HepG2 (cell line): ENCODE measurements at regions not wholly inside any gene's neighbourhood (a gene's known extent, or its start where the extent isn't known, plus 50 kb on each side); places are given as distances from the start of the nearest gene placed in this dataset.

Source experiments
- ATAC-seq: fragments of 200-7000 bp; cut with Tn5 transposase; 3 replicates; pipeline ENCODE4 v1.9.1; 2020; ENCODE audit warnings: mild to moderate bottlenecking, moderate library complexity
- BruUV-seq: library from RNA; stranded (reverse); fragments of 400-500 nt; replicated peaks from 2 replicates; lab custom pipeline; 2021; lab: Mats Ljungman, UMichigan
- CTCF ChIA-PET: fragments of 300-600 bp; formaldehyde crosslinking; extraction: SDS; loops from one replicate; lab custom pipeline; 2021; ENCODE audit warnings: low total read pairs, inconsistent platforms, low intra/inter-chr PET ratio; lab: Yijun Ruan, JAX
- POLR2A ChIA-PET: fragments of 350-600 bp; sonication (Branson Sonifier 250); formaldehyde crosslinking; loops from one replicate; lab custom pipeline; 2020; ENCODE audit warnings: antibody characterized with exemption, inconsistent platforms; lab: Yijun Ruan, JAX
- DNase-seq: peaks from one replicate; pipeline ENCODE4 v3.0.0-alpha.2; 2015; ENCODE audit warnings: low spot score
- FAIRE-seq: peaks from 3 replicates; lab custom pipeline; 2011; peaks lifted over from hg19 to GRCh38; lab: Jason Lieb, UNC
- H2AFZ ChIP-seq: one replicate; pipeline ENCODE4 v1.6.1; 2011; ENCODE audit warnings: low read length, inconsistent platforms
- H3K27ac ChIP-seq: fragments of 300-600 bp; 3 replicates; pipeline ENCODE4 v1.8.0; 2011; ENCODE audit warnings: mixed run types, mild to moderate bottlenecking, mixed read lengths, low read length, inconsistent platforms; ENCODE audit not compliant: insufficient read depth; ENCODE audit errors: extremely low read length
- H3K27me3 ChIP-seq, 2 experiments: fragments of 200-600 bp in 1 of 2; 2 replicates in 1 of 2; 3 replicates in 1 of 2; pipeline versions ENCODE4 v1.6.0 to v1.8.0; 2011; ENCODE audit warnings: low read length in 2 of 2, mild to moderate bottlenecking in 2 of 2, moderate library complexity in 2 of 2, inconsistent platforms in 1 of 2; ENCODE audit not compliant: insufficient read depth in 2 of 2, control insufficient read depth in 1 of 2
- H3K36me3 ChIP-seq, 2 experiments: fragments of 200-600 bp in 1 of 2; replicated peaks in 1 of 2; 2 replicates in 1 of 2; 3 replicates in 1 of 2; pipeline versions ENCODE4 v1.5.1 to v1.8.0; 2011; ENCODE audit warnings: low read length in 2 of 2, inconsistent platforms in 1 of 2; ENCODE audit not compliant: insufficient read depth in 2 of 2, control insufficient read depth in 1 of 2
- H3K4me1 ChIP-seq: 2 replicates; pipeline ENCODE4 v1.5.1; 2012; ENCODE audit warnings: low read length, inconsistent platforms; ENCODE audit not compliant: insufficient read depth
- H3K4me2 ChIP-seq: 2 replicates; pipeline ENCODE4 v1.6.0; 2011; ENCODE audit warnings: low read depth, low read length, inconsistent platforms
- H3K4me3 ChIP-seq, 3 experiments: fragments of 200-600 bp in 1 of 3; sonication (generic), shearing (Covaris generic) in 1 of 3; replicated peaks in 1 of 3; 2 replicates each; pipeline ENCODE4 v1.5.1; 2011 to 2016; ENCODE audit warnings: low read length in 3 of 3, inconsistent platforms in 2 of 3, low read depth in 2 of 3, mild to moderate bottlenecking in 2 of 3, control low read depth in 1 of 3, mixed read lengths in 1 of 3; ENCODE audit not compliant: insufficient read depth in 1 of 3
- H3K79me2 ChIP-seq: one replicate; pipeline ENCODE4 v1.6.1; 2011; ENCODE audit warnings: low read length, inconsistent platforms; ENCODE audit not compliant: insufficient read depth
- H3K9ac ChIP-seq: 2 replicates; pipeline ENCODE4 v1.6.0; 2011; ENCODE audit warnings: mild to moderate bottlenecking, low read depth, low read length, inconsistent platforms; ENCODE audit not compliant: insufficient read depth
- H3K9me3 ChIP-seq: 2 replicates; pipeline ENCODE4 v1.5.1; 2012; ENCODE audit warnings: mild to moderate bottlenecking, low read length
- H4K20me1 ChIP-seq: 2 replicates; pipeline ENCODE4 v1.6.0; 2011; ENCODE audit warnings: inconsistent platforms, mild to moderate bottlenecking, low read length, moderate library complexity; ENCODE audit not compliant: insufficient read depth
- CHD2 ChIP-seq: IDR thresholded peaks from 2 replicates; pipeline ENCODE4 v1.6.1; 2011; ENCODE audit warnings: low read depth, low read length, improper control_type of control experiment
- FOXK1 ChIP-seq: sonication (generic); formaldehyde crosslinking; IDR thresholded peaks from 2 replicates; pipeline ENCODE4 v1.4.0; 2020; ENCODE audit warnings: low read depth, missing genetic modification reagents, borderline replicate concordance
- HOXA5 ChIP-seq: sonication (generic); formaldehyde crosslinking; IDR thresholded peaks from 2 replicates; pipeline ENCODE4 v1.4.0; 2020; ENCODE audit warnings: missing genetic modification reagents
- KDM4B ChIP-seq: sonication (generic); formaldehyde crosslinking; IDR thresholded peaks from 2 replicates; pipeline ENCODE4 v1.4.0; 2020; ENCODE audit warnings: missing genetic modification reagents
- MTA1 ChIP-seq: sonication (generic); formaldehyde crosslinking; IDR thresholded peaks from 2 replicates; pipeline ENCODE4 v1.4.0; 2020; ENCODE audit warnings: missing genetic modification reagents, mild to moderate bottlenecking, borderline replicate concordance
- MYNN ChIP-seq: sonication (generic); formaldehyde crosslinking; IDR thresholded peaks from 2 replicates; pipeline ENCODE4 v1.4.0; 2020; ENCODE audit warnings: mild to moderate bottlenecking, low read depth, missing genetic modification reagents
- PATZ1 ChIP-seq: sonication (generic); formaldehyde crosslinking; IDR thresholded peaks from 2 replicates; pipeline ENCODE4 v1.4.0; 2020; ENCODE audit warnings: missing genetic modification reagents
- RFXANK ChIP-seq: IDR thresholded peaks from 2 replicates; pipeline ENCODE4 v1.6.1; 2016
- SRSF9 ChIP-seq: fragments of 200-400 bp; formaldehyde crosslinking; IDR thresholded peaks from 2 replicates; pipeline ENCODE4 v1.6.1; 2018; ENCODE audit warnings: borderline replicate concordance, mild to moderate bottlenecking, low read depth, low read length; ENCODE audit not compliant: insufficient read depth, poor library complexity, severe bottlenecking
- TBP ChIP-seq: sonication (generic); formaldehyde crosslinking; IDR thresholded peaks from 2 replicates; pipeline ENCODE4 v1.5.0; 2020; ENCODE audit warnings: missing genetic modification reagents
- ZFYVE20 ChIP-seq: sonication (generic); formaldehyde crosslinking; IDR thresholded peaks from 2 replicates; pipeline ENCODE4 v1.8.0; 2023; ENCODE audit warnings: low read depth, mild to moderate bottlenecking, moderate library complexity, missing genetic modification reagents, borderline replicate concordance
- ZNF331 ChIP-seq: sonication (generic); formaldehyde crosslinking; IDR thresholded peaks from 2 replicates; pipeline ENCODE4 v1.4.0; 2020; ENCODE audit warnings: missing genetic modification reagents
- ZNF747 ChIP-seq: sonication (generic); formaldehyde crosslinking; IDR thresholded peaks from 2 replicates; pipeline ENCODE4 v1.8.1; 2023; ENCODE audit warnings: missing genetic modification reagents, mild to moderate bottlenecking, borderline replicate concordance
- ZNF749 ChIP-seq: sonication (generic); formaldehyde crosslinking; IDR thresholded peaks from 2 replicates; pipeline ENCODE4 v1.8.0; 2022; ENCODE audit warnings: mild to moderate bottlenecking, missing genetic modification reagents, moderate library complexity, borderline replicate concordance
- WGBS: methylation state at CpG from one replicate; pipeline ENCODE4 v1.1.6; 2017; ENCODE audit warnings: low lambda C conversion rate; 5-methylcytosine and 5-hydroxymethylcytosine counted together
- in situ Hi-C: cut with HindIII; loops from 2 replicates; pipeline ENCODE4 v1.10.0; 2017; ENCODE audit warnings: low pct_unique_long_range_greater_than_20kb; ENCODE audit not compliant: extremely low pct_ligation_motif_present
- intact Hi-C: fragments of 100-400 bp; cut with micrococcal nuclease; formaldehyde crosslinking; loops from one replicate; pipeline ENCODE4 v1.10.0; 2022; ENCODE audit not compliant: unreplicated experiment
- TF ChIP-seq, protein P1 (sequence below): IDR thresholded peaks from 2 replicates; pipeline ENCODE4 v1.6.1; 2012; ENCODE audit warnings: inconsistent platforms
- TF ChIP-seq, protein P2 (sequence below): IDR thresholded peaks from 2 replicates; pipeline ENCODE4 v1.4.0; 2020; ENCODE audit warnings: mild to moderate bottlenecking, missing genetic modification reagents

GRCh38 chr3:18747383-18747782, 322.2 kb upstream of the SATB1 start:
- no peak for FAIRE-seq
- Histone ChIP-seq H3K9me3 (no peaks in the 10 kb centered on the region), H3K9ac (no peak overlapping the region), H3K4me3 (no peak overlapping the region), H3K36me3 (no peaks in the 10 kb centered on the region), H3K4me1 (no peaks in the 10 kb centered on the region), H4K20me1 (no peaks in the 10 kb centered on the region), H3K27me3 (no peaks in the 10 kb centered on the region), H3K4me2 (no peak overlapping the region), H3K27ac (no peak overlapping the region), H3K79me2 (no peaks in the 10 kb centered on the region), H2AFZ (no peak overlapping the region)
- in situ Hi-C loops, result no loop called here
- ChIA-PET POLR2A (no interaction called here), CTCF (no interaction called here)
- no peak for ATAC-seq
- DNase-seq, result no peak
- intact Hi-C loops, result no loop called here
- no TSS peak for BruUV-seq
- 0% methylated on average over 3 of the region's 3 CpGs for WGBS
- TF ChIP-seq FOXK1, result no peak
- TF ChIP-seq RFXANK, result no peak
- TF ChIP-seq TBP, result no peak
- no peak for TF ChIP-seq MYNN (CRISPR knock-in tag)
- no peak for TF ChIP-seq KDM4B (CRISPR knock-in tag)
- TF ChIP-seq MTA1 (CRISPR knock-in tag), result no peak
- TF ChIP-seq, protein P1, sequence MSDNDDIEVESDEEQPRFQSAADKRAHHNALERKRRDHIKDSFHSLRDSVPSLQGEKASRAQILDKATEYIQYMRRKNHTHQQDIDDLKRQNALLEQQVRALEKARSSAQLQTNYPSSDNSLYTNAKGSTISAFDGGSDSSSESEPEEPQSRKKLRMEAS, result no peak
- TF ChIP-seq ZNF747, result no peak
- no peak for TF ChIP-seq SRSF9
- TF ChIP-seq CHD2, result no peak
- TF ChIP-seq, protein P2, sequence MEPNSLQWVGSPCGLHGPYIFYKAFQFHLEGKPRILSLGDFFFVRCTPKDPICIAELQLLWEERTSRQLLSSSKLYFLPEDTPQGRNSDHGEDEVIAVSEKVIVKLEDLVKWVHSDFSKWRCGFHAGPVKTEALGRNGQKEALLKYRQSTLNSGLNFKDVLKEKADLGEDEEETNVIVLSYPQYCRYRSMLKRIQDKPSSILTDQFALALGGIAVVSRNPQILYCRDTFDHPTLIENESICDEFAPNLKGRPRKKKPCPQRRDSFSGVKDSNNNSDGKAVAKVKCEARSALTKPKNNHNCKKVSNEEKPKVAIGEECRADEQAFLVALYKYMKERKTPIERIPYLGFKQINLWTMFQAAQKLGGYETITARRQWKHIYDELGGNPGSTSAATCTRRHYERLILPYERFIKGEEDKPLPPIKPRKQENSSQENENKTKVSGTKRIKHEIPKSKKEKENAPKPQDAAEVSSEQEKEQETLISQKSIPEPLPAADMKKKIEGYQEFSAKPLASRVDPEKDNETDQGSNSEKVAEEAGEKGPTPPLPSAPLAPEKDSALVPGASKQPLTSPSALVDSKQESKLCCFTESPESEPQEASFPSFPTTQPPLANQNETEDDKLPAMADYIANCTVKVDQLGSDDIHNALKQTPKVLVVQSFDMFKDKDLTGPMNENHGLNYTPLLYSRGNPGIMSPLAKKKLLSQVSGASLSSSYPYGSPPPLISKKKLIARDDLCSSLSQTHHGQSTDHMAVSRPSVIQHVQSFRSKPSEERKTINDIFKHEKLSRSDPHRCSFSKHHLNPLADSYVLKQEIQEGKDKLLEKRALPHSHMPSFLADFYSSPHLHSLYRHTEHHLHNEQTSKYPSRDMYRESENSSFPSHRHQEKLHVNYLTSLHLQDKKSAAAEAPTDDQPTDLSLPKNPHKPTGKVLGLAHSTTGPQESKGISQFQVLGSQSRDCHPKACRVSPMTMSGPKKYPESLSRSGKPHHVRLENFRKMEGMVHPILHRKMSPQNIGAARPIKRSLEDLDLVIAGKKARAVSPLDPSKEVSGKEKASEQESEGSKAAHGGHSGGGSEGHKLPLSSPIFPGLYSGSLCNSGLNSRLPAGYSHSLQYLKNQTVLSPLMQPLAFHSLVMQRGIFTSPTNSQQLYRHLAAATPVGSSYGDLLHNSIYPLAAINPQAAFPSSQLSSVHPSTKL, result no peak
- no peak for TF ChIP-seq PATZ1
- TF ChIP-seq ZNF331 (CRISPR knock-in tag), result no peak
- TF ChIP-seq HOXA5, result no peak
- TF ChIP-seq ZNF749 (CRISPR knock-in tag), result no peak
- TF ChIP-seq ZFYVE20, result no peak
